Activated T-helper 1 cell treated with anti-CD3 and anti-CD28 coated beads, Interleukin-12 subunit alpha, Interleukin-12 subunit beta, Interleukin-2, Interleukin-4 antibody, amounts not matched to agents 30 ng/mL and 10 ng/mL and 1 ng/mL, durations not matched to agents 14 hours and 24 hours and 36 hours (primary cell): ENCODE measurements at regions not wholly inside any gene's neighbourhood (a gene's known extent, or its start where the extent isn't known, plus 50 kb on each side); places are given as distances from the start of the nearest gene placed in this dataset.
"Not testable (repeated sequence)": the region's sequence is repeated elsewhere in the genome, so short reads cannot be mapped to it uniquely, and the experiment has no call there.

Experiments
- DNase-seq: peaks from one replicate; pipeline ENCODE4 v3.0.0; 2021; ENCODE audit warnings: low spot score
- H3K27ac Mint-ChIP-seq: one replicate; pipeline ENCODE4 v1.8.0; 2021; ENCODE audit warnings: mild to moderate bottlenecking, mixed read lengths
- H3K27me3 Mint-ChIP-seq: one replicate; pipeline ENCODE4 v1.8.0; 2022; ENCODE audit warnings: mild to moderate bottlenecking, moderate library complexity, mixed read lengths; ENCODE audit not compliant: insufficient read depth
- H3K36me3 Mint-ChIP-seq: one replicate; pipeline ENCODE4 v1.8.0; 2021; ENCODE audit warnings: low read depth, mixed read lengths
- H3K4me1 Mint-ChIP-seq: one replicate; pipeline ENCODE4 v1.8.0; 2021; ENCODE audit warnings: low read depth, mixed read lengths
- H3K4me3 Mint-ChIP-seq: one replicate; pipeline ENCODE4 v1.8.0; 2021; ENCODE audit warnings: mild to moderate bottlenecking, moderate library complexity, mixed read lengths
- H3K9me3 Mint-ChIP-seq: one replicate; pipeline ENCODE4 v1.8.0; 2021; ENCODE audit warnings: mixed read lengths
- intact Hi-C: fragments of 100-400 bp; cut with micrococcal nuclease; formaldehyde crosslinking; loops from one replicate; pipeline ENCODE4 v1.15.1; 2024

GRCh38 chr4:184283659-184284335, 66.1 kb upstream of the ENPP6 start:
- peak overlapping the region; percentile 87 for H3K27ac Mint-ChIP-seq
- DNase-seq = no peak
- peaks cover 3% of the 10 kb centered on the region for H3K36me3 Mint-ChIP-seq
- H3K27me3 Mint-ChIP-seq = no peaks in the 10 kb centered on the region
- H3K4me3 Mint-ChIP-seq = no peak overlapping the region
- H3K4me1 Mint-ChIP-seq = peaks cover 77% of the 10 kb centered on the region
- intact Hi-C loops = loop anchor here (1.0 to 2.0 kb wide), 6 partner anchors 36 to 365 kb away; partner anchors contain the start of genes CASP3, IRF2 and PRIMPOL
- peaks cover under 1% of the 10 kb centered on the region for H3K9me3 Mint-ChIP-seq

GRCh38 chr4:184282895-184283654, 65.4 kb upstream of the ENPP6 start:
- H3K4me3 Mint-ChIP-seq = peak overlapping the region; percentile 55
- no peaks in the 10 kb centered on the region for H3K27me3 Mint-ChIP-seq
- DNase-seq = no peak

GRCh38 chr4:184282251-184282713, 64.6 kb upstream of the ENPP6 start:
- peak overlapping the region; percentile 87 for H3K27ac Mint-ChIP-seq
- H3K27me3 Mint-ChIP-seq = no peaks in the 10 kb centered on the region
- H3K9me3 Mint-ChIP-seq = peaks cover 13% of the 10 kb centered on the region
- intact Hi-C loops = loop anchor here (1.0 to 2.0 kb wide), 3 partner anchors 45 to 452 kb away; partner anchors contain the start of genes CASP3, CENPU and PRIMPOL
- peak overlapping the region; percentile 50 for H3K4me3 Mint-ChIP-seq
- DNase-seq = peak; percentile 53
- peaks cover 75% of the 10 kb centered on the region for H3K4me1 Mint-ChIP-seq
- peaks cover 6% of the 10 kb centered on the region for H3K36me3 Mint-ChIP-seq

More at GRCh38 chr4:184282895-184283654, 65.4 kb upstream of the ENPP6 start:
- peaks cover 77% of the 10 kb centered on the region for H3K4me1 Mint-ChIP-seq
- intact Hi-C loops = loop anchor here (1.0 to 2.0 kb wide), 8 partner anchors 36 to 451 kb away; partner anchors contain the start of genes CASP3, CENPU, IRF2 and PRIMPOL
- peak overlapping the region; percentile 87 for H3K27ac Mint-ChIP-seq
- peaks cover 6% of the 10 kb centered on the region for H3K36me3 Mint-ChIP-seq
- H3K9me3 Mint-ChIP-seq = peaks cover 5% of the 10 kb centered on the region

DNA sequence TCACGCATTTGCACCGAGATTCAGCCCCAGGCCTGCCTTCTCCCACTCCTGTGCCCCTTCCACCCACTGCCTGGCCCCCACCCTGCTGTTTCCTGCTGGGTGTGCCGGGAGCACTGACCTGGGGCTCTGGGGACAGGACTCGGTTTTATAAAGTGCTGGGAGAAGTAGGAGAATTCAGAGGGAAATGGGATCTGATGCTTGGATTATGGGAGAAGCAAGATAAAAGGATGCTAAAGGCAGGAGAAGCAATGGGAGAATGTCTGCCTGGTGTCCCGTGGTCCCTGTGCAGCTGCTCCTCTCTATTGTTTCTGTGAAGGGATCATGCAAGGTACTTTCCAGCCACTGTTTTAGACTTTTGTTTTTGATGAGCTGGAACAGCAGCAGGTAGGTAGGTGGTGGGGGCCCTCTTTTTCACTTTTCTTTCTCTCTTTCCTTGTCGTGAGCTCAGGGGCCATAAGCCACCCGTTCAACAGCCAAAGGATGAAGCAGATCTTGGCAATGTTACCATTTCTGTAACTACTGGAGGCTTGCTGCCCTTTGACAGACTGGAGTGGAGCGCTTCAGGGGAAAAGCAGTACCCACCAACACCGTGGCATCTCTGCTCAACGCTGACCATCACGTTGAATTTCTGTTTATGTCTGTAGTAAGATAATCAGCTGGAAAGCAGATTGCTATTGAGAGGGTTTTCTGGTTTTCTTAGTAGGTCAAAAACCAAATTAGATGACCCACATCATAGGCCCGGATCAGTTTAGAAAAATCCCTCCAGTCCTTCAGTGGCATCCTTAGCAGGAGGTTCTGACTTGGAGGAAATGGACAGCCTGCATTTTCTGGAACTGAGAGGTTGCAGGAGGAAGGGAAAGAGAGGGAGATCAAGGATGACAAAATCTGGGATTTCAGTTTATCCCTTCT, 63.8 kb upstream of the ENPP6 start:
- DNase-seq = no peak
- Mint-ChIP-seq H3K9me3 (peaks cover 19% of the 10 kb centered on the region), H3K27me3 (no peaks in the 10 kb centered on the region), H3K4me3 (peak overlapping the region; percentile 50), H3K4me1 (peaks cover 78% of the 10 kb centered on the region), H3K27ac (peak overlapping the region; percentile 87), H3K36me3 (peaks cover 9% of the 10 kb centered on the region)
- intact Hi-C loops = loop anchor here (1.0 to 2.0 kb wide), 5 partner anchors 13 to 453 kb away; partner anchors contain the start of genes CASP3, CENPU and PRIMPOL

DNA sequence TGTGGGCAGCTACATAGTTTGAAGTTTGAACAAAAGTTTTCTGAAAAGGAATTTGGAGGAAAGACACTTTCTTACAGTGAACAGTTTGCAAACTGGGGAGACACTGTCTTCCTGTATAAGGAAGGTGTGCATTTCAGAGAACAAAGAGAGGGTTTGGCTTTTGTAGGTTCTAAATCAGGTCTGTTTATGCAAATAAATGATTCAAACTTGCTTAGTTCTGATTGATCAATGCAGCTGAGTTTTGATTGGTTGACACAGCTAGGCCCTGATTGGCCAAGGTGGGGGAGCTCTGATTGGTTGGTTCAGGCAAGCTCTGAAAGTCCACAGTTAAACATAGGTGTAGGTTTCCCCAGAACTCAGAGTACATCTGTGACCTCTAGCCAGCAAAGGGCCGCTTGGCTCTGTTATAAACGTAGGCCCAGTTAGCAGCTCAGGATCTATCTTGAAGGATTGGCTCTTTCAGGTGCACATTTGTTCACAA, 63.0 kb upstream of the ENPP6 start:
- Mint-ChIP-seq H3K4me3 (peak overlapping the region; percentile 50), H3K9me3 (peaks cover 27% of the 10 kb centered on the region), H3K27me3 (no peaks in the 10 kb centered on the region), H3K27ac (peak overlapping the region; percentile 87), H3K4me1 (peaks cover 82% of the 10 kb centered on the region), H3K36me3 (peaks cover 11% of the 10 kb centered on the region)
- no peak for DNase-seq
- intact Hi-C loops = loop anchor here (1.0 kb wide), 2 partner anchors 12 to 179 kb away; no protein-coding TSS in a partner anchor

- Mint-ChIP-seq H3K4me3 (peak overlapping the region; percentile 50), H3K27me3 (no peaks in the 10 kb centered on the region), H3K36me3 (peaks cover 14% of the 10 kb centered on the region), H3K9me3 (peaks cover 27% of the 10 kb centered on the region), H3K27ac (peak overlapping the region; percentile 87), H3K4me1 (peaks cover 81% of the 10 kb centered on the region)
- intact Hi-C loops = no loop called here
- DNase-seq = no peak
These were observed 62.5 kb upstream of the ENPP6 start for GRCh38 chr4:184280137-184280536.

DNA sequence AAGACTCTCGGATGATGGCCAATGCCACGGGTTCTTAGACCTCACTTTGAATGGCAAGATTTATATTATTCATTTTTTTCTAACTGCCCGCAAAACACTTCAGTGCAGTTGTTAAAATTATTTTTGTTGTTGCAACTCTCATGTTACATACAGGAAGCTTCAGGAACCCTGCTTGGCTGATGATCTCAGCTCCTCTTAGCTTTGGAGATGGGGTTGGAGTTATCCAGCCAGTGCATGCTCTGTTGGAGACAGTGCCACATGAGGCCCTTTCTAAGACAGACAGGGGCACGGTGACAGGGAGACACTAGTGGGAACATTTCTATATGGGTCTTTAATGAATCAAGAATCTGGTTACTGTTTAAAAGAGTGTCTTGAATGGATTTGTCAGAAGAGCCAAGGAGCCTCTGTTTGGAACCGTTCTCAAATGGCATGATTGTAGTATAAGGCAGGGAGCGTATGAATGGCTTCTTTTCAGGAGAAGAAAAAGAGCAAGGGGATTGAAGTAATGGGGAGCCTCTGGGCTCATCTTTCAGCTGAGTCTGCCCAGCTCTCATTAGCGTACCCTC, 61.9 kb upstream of the ENPP6 start:
- Mint-ChIP-seq H3K27ac (peak overlapping the region; percentile 46), H3K36me3 (peaks cover 16% of the 10 kb centered on the region), H3K4me1 (peaks cover 81% of the 10 kb centered on the region), H3K27me3 (no peaks in the 10 kb centered on the region), H3K4me3 (no peak overlapping the region), H3K9me3 (peaks cover 27% of the 10 kb centered on the region)
- intact Hi-C loops = no loop called here
- no peak for DNase-seq

DNA sequence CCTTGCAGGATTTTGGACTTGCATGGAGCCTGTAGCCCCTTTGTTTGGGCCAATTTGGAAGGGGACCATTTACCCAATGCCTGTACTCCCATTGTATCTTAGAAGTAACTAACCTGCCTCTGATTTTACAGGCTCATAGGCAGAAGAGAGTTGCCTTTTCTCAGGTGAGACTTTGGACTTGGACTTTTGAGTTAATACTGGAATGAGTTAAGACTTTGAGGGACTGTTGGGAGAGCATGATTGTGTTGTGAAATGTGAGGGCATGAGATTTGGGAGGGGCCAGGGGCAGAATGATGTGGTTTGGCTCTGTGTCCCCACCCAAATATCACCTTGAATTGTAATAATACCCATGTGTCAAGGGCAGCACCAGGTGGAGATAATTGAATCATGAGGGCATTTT, 60.1 kb upstream of the ENPP6 start:
- H3K27me3 Mint-ChIP-seq, intact Hi-C loops, DNase-seq, H3K27ac Mint-ChIP-seq, H3K4me3 Mint-ChIP-seq: not testable (repeated sequence)
- Mint-ChIP-seq H3K9me3 (peaks cover 27% of the 10 kb centered on the region), H3K4me1 (peaks cover 85% of the 10 kb centered on the region), H3K36me3 (peaks cover 16% of the 10 kb centered on the region)

GRCh38 chr4:184277010-184277409, 59.3 kb upstream of the ENPP6 start:
- H3K9me3 Mint-ChIP-seq = peaks cover 27% of the 10 kb centered on the region
- DNase-seq, H3K27me3 Mint-ChIP-seq, intact Hi-C loops, H3K27ac Mint-ChIP-seq, H3K4me3 Mint-ChIP-seq: not testable (repeated sequence)
- H3K36me3 Mint-ChIP-seq = peaks cover 16% of the 10 kb centered on the region
- H3K4me1 Mint-ChIP-seq = peaks cover 85% of the 10 kb centered on the region

- H3K27ac Mint-ChIP-seq = peak overlapping the region; percentile 64
- H3K4me1 Mint-ChIP-seq = peaks cover 78% of the 10 kb centered on the region
- H3K36me3 Mint-ChIP-seq = peaks cover 16% of the 10 kb centered on the region
These were observed 58.7 kb upstream of the ENPP6 start for GRCh38 chr4:184276346-184276745.

DNA sequence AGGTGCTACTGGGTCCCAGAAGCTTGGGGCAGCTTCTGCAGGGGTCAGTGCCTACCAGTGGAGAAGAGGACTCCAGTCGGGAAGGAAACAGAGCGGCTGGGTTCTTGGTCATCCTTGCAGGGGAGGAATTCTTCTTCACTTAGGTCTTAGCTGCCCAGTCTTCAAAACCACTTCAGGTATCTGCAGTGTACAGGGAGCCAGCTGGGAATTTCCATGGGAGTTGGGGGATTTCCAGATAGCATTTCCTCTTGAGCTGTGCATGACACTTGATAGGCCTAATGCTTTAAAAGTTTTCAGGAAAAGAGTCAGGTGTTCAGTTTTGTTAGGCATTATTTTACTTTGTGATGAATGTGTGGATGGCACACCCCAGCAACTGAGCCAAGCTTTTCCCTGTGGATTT, 58.1 kb upstream of the ENPP6 start:
- H3K36me3 Mint-ChIP-seq = peaks cover 16% of the 10 kb centered on the region
- no peak overlapping the region for H3K4me3 Mint-ChIP-seq
- peaks cover 27% of the 10 kb centered on the region for H3K9me3 Mint-ChIP-seq
- intact Hi-C loops = no loop called here
- peak overlapping the region; percentile 65 for H3K27ac Mint-ChIP-seq
- peaks cover 76% of the 10 kb centered on the region for H3K4me1 Mint-ChIP-seq
- DNase-seq = no peak
- no peaks in the 10 kb centered on the region for H3K27me3 Mint-ChIP-seq

More at GRCh38 chr4:184276346-184276745, 58.7 kb upstream of the ENPP6 start:
- intact Hi-C loops, H3K27me3 Mint-ChIP-seq, H3K4me3 Mint-ChIP-seq, DNase-seq: not testable (repeated sequence)
- H3K9me3 Mint-ChIP-seq = peaks cover 27% of the 10 kb centered on the region
